B cell (primary cell): ENCODE measurements at regions not wholly inside any gene's neighbourhood (a gene's known extent, or its start where the extent isn't known, plus 50 kb on each side); places are given as distances from the start of the nearest gene placed in this dataset.

Experiments used
- ATAC-seq: fragments of 200-7000 bp; cut with Tn5 transposase; one replicate; pipeline ENCODE4 v1.10.0; 2021; ENCODE audit warnings: low read depth, mild to moderate bottlenecking, moderate number of reproducible peaks, moderate library complexity
- CTCF ChIA-PET: fragments of 350-600 bp; sonication (Branson Sonifier 250); formaldehyde crosslinking; loops from one replicate; lab custom pipeline; 2021; ENCODE audit warnings: antibody characterized with exemption, inconsistent platforms; lab: Charles Lee
- POLR2A ChIA-PET: fragments of 350-600 bp; sonication (Branson Sonifier 250); formaldehyde crosslinking; loops from one replicate; lab custom pipeline; 2021; ENCODE audit warnings: antibody characterized with exemption; lab: Charles Lee
- DNase-seq: peaks from one replicate; pipeline ENCODE4 v3.0.0; 2013
- H2AFZ ChIP-seq: 2 replicates; pipeline ENCODE4 v1.6.1; 2012; ENCODE audit warnings: mild to moderate bottlenecking, low read depth, low read length; ENCODE audit not compliant: insufficient read depth, poor library complexity, severe bottlenecking
- H3K27ac ChIP-seq, 2 donors: 1 replicate in 1 of 2; 2 replicates in 1 of 2; pipeline ENCODE4 v1.5.1; 2012 to 2013; ENCODE audit warnings: low read length in 2 of 2, mild to moderate bottlenecking in 2 of 2, moderate library complexity in 1 of 2
- H3K27me3 ChIP-seq, 4 experiments: fragments of 200-600 bp in 1 of 4; sonication (generic) in 1 of 4; replicated peaks in 1 of 4; 1 replicate in 2 of 4; 2 replicates in 2 of 4; pipeline versions ENCODE4 v1.6.1 to v1.7.0; 2013 to 2016; ENCODE audit warnings: low read length in 3 of 4, mild to moderate bottlenecking in 2 of 4, mixed read lengths in 1 of 4, moderate library complexity in 1 of 4; ENCODE audit not compliant: insufficient read depth in 4 of 4, control insufficient read depth in 3 of 4; ENCODE audit errors: control extremely low read depth in 1 of 4
- H3K36me3 ChIP-seq, 2 experiments: replicated peaks in 1 of 2; 1 replicate in 1 of 2; 2 replicates in 1 of 2; pipeline versions ENCODE4 v1.6.1 to v1.7.1; 2013; ENCODE audit warnings: low read length in 1 of 2; ENCODE audit not compliant: insufficient read depth in 2 of 2, control insufficient read depth in 1 of 2; ENCODE audit errors: control extremely low read depth in 1 of 2, extremely low read depth in 1 of 2
- H3K4me1 ChIP-seq, 2 donors: fragments of 200-600 bp in 1 of 2; sonication (generic) in 1 of 2; 1 replicate in 1 of 2; 2 replicates in 1 of 2; pipeline versions ENCODE4 v1.5.1 to v1.6.1; 2013 to 2017; ENCODE audit warnings: low read length in 2 of 2; ENCODE audit not compliant: control insufficient read depth in 2 of 2, insufficient read depth in 2 of 2
- H3K4me2 ChIP-seq: replicated peaks from 2 replicates; pipeline ENCODE3; 2012; ENCODE audit warnings: mild to moderate bottlenecking, low read depth, low read length; ENCODE audit not compliant: poor library complexity, severe bottlenecking
- H3K4me3 ChIP-seq, 5 experiments: fragments of 200-600 bp in 1 of 5; sonication (generic) in 1 of 5; 1 replicate in 3 of 5; 2 replicates in 2 of 5; pipeline versions ENCODE4 v1.5.1 to v1.7.0; 2011 to 2016; ENCODE audit warnings: low read length in 4 of 5, mild to moderate bottlenecking in 4 of 5, low read depth in 2 of 5, control low read depth in 1 of 5, moderate library complexity in 1 of 5; ENCODE audit not compliant: insufficient read depth in 1 of 5; ENCODE audit errors: control extremely low read depth in 1 of 5, extremely low read depth in 1 of 5
- H3K79me2 ChIP-seq: fragments of 200-600 bp; sonication (generic); one replicate; pipeline ENCODE4 v1.6.0; 2016; ENCODE audit warnings: low read length; ENCODE audit not compliant: control insufficient read depth, insufficient read depth
- H3K9ac ChIP-seq: fragments of 200-600 bp; sonication (generic); 2 replicates; pipeline ENCODE4 v1.6.1; 2017; ENCODE audit warnings: mild to moderate bottlenecking, low read length, moderate library complexity
- H3K9me3 ChIP-seq, 3 donors: one replicate each; pipeline versions ENCODE4 v1.6.1 to v1.7.1; 2013; ENCODE audit warnings: low read length in 2 of 3; ENCODE audit not compliant: control insufficient read depth in 2 of 3, insufficient read depth in 1 of 3; ENCODE audit errors: control extremely low read depth in 1 of 3
- H4K20me1 ChIP-seq: 2 replicates; pipeline ENCODE4 v1.6.0; 2012; ENCODE audit warnings: mild to moderate bottlenecking, low read length; ENCODE audit not compliant: insufficient read depth, control insufficient read depth, poor library complexity, severe bottlenecking
- H3K27ac Mint-ChIP-seq: one replicate; pipeline ENCODE4 v1.8.0; 2021; ENCODE audit warnings: mixed read lengths
- H3K27me3 Mint-ChIP-seq: one replicate; pipeline ENCODE4 v1.8.0; 2021; ENCODE audit warnings: mixed read lengths
- H3K4me1 Mint-ChIP-seq: one replicate; pipeline ENCODE4 v1.8.0; 2021; ENCODE audit warnings: mixed read lengths
- H3K4me3 Mint-ChIP-seq: one replicate; pipeline ENCODE4 v1.8.0; 2021; ENCODE audit warnings: mixed read lengths
- H3K9me3 Mint-ChIP-seq: one replicate; pipeline ENCODE4 v1.8.0; 2022; ENCODE audit warnings: mixed read lengths; ENCODE audit not compliant: insufficient read depth
- EZH2 ChIP-seq: IDR thresholded peaks from 2 replicates; pipeline ENCODE4 v1.6.1; 2012; ENCODE audit warnings: borderline replicate concordance, low read depth, mild to moderate bottlenecking, moderate library complexity, low read length; ENCODE audit not compliant: insufficient read depth, poor library complexity, severe bottlenecking
- WGBS: methylation state at CpG from one replicate; pipeline ENCODE4 v1.1.5; 2013; ENCODE audit warnings: missing lambda C conversion rate; ENCODE audit not compliant: insufficient coverage; 5-methylcytosine and 5-hydroxymethylcytosine counted together
- intact Hi-C: fragments of 100-400 bp; cut with micrococcal nuclease; formaldehyde crosslinking; loops from one replicate; pipeline ENCODE4 v1.10.0; 2022
- TF ChIP-seq, protein P1 (sequence below): fragments of 200-600 bp; IDR thresholded peaks from one replicate; pipeline ENCODE4 v1.8.0; 2022; ENCODE audit warnings: antibody characterized with exemption, mild to moderate bottlenecking

DNA sequence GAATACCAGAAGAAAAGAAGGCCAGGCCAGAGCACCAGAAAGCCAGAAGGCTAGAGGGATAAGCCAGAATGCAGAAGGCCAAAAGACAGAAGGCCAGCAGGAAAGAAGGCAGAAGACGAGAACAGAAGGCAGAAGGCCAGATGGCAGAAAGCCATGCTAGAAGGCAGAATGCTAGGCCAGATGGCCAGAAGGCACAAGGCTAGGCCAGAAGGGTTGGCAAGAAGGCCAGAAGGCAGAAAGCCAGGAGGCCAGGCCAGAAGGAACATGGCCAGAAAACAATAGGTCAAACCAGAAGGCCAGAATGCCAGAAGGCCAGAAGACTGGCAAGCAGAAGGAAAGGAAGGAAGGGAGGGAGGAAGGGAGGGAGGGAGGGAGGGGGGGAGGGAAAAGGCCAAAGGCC, 188.8 kb downstream of the TUBA3C start:
- Mint-ChIP-seq H3K9me3 (peaks cover 4% of the 10 kb centered on the region), H3K4me3 (no peak overlapping the region), H3K4me1 (no peaks in the 10 kb centered on the region), H3K27ac (no peak overlapping the region), H3K27me3 (no peaks in the 10 kb centered on the region)
- Histone ChIP-seq H3K4me2 (no peak overlapping the region), H4K20me1 (no peaks in the 10 kb centered on the region), H3K9ac (no peak overlapping the region), H3K4me1 (no peaks in the 10 kb centered on the region), H3K27me3 (no peaks in the 10 kb centered on the region), H2AFZ (no peak overlapping the region), H3K79me2 (no peaks in the 10 kb centered on the region), H3K4me3 (no peak overlapping the region), H3K36me3 (no peaks in the 10 kb centered on the region), H3K27ac (no peak overlapping the region), H3K9me3 (peaks cover 0 to 40% (median 0%) of the 10 kb centered on the region in 3 donors)
- 100% methylated on average over 1 of the region's 1 CpG for WGBS
- POLR2A ChIA-PET: no interaction called here
- DNase-seq (no peak), ATAC-seq (no peak)
- CTCF ChIA-PET: no interaction called here
- TF ChIP-seq EZH2: no peak
- TF ChIP-seq, protein P1, sequence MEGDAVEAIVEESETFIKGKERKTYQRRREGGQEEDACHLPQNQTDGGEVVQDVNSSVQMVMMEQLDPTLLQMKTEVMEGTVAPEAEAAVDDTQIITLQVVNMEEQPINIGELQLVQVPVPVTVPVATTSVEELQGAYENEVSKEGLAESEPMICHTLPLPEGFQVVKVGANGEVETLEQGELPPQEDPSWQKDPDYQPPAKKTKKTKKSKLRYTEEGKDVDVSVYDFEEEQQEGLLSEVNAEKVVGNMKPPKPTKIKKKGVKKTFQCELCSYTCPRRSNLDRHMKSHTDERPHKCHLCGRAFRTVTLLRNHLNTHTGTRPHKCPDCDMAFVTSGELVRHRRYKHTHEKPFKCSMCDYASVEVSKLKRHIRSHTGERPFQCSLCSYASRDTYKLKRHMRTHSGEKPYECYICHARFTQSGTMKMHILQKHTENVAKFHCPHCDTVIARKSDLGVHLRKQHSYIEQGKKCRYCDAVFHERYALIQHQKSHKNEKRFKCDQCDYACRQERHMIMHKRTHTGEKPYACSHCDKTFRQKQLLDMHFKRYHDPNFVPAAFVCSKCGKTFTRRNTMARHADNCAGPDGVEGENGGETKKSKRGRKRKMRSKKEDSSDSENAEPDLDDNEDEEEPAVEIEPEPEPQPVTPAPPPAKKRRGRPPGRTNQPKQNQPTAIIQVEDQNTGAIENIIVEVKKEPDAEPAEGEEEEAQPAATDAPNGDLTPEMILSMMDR: no peak
- intact Hi-C loops: no loop called here

DNA sequence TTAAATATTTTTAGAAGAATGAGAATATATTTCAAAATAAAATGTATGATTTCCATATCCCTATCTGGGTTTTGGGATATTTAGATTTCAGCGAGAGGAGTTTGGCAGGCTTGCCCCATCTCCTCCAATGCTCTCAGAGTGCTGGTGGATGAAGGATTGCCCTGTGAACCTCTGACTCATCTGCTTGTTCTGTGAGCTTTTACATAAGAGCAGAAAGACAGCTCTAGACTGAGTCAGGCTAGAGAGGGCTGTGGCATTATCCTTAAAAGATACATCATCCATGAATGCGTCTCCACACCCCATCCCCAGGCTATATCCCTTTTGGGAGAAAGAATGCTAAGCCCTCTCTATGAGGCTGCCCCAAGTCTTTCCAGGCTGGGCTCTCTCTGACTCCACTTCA, 190.6 kb downstream of the TUBA3C start:
- peaks cover 2% of the 10 kb centered on the region for H3K9me3 Mint-ChIP-seq
- CTCF ChIA-PET: no interaction called here
- H3K27me3 Mint-ChIP-seq: no peaks in the 10 kb centered on the region

More for the DNA sequence above, 190.6 kb downstream of the TUBA3C start:
- intact Hi-C loops: no loop called here
- H3K9me3 ChIP-seq: peaks cover 0 to 33% (median 0%) of the 10 kb centered on the region in 3 donors
- H3K27me3 ChIP-seq: no peaks in the 10 kb centered on the region
- H3K4me3 ChIP-seq: no peak overlapping the region
- TF ChIP-seq EZH2: no peak
- TF ChIP-seq, protein P1: no peak
- no peaks in the 10 kb centered on the region for H3K4me1 ChIP-seq
- WGBS: 94% methylated on average over 2 of the region's 2 CpGs
- H3K27ac ChIP-seq: no peak overlapping the region
- ATAC-seq: no peak
- POLR2A ChIA-PET: no interaction called here
- Mint-ChIP-seq H3K27ac (no peak overlapping the region), H3K4me1 (no peaks in the 10 kb centered on the region), H3K4me3 (no peak overlapping the region)
- H3K36me3 ChIP-seq: no peaks in the 10 kb centered on the region
- H2AFZ ChIP-seq: no peak overlapping the region
- no peak overlapping the region for H3K9ac ChIP-seq
- no peak overlapping the region for H3K4me2 ChIP-seq
- no peaks in the 10 kb centered on the region for H4K20me1 ChIP-seq
- H3K79me2 ChIP-seq: no peaks in the 10 kb centered on the region
- no peak for DNase-seq
